HG03565 (cell line): ENCODE measurements at regions not wholly inside any gene's neighbourhood (a gene's known extent, or its start where the extent isn't known, plus 50 kb on each side); places are given as distances from the start of the nearest gene placed in this dataset.

Experiments used
- ATAC-seq: cut with Tn5 transposase; IDR thresholded peaks from one replicate; pipeline ENCODE4 v1.9.1; 2021; ENCODE audit warnings: mild to moderate bottlenecking, moderate library complexity; ENCODE audit not compliant: unreplicated experiment

GRCh38 chr7:153005750-153006435 is 246.3 kb downstream of the ACTR3B start:
- ATAC-seq: no peak

GRCh38 chr7:153006452-153006851 is 246.9 kb downstream of the ACTR3B start:
- no peak for ATAC-seq

DNA sequence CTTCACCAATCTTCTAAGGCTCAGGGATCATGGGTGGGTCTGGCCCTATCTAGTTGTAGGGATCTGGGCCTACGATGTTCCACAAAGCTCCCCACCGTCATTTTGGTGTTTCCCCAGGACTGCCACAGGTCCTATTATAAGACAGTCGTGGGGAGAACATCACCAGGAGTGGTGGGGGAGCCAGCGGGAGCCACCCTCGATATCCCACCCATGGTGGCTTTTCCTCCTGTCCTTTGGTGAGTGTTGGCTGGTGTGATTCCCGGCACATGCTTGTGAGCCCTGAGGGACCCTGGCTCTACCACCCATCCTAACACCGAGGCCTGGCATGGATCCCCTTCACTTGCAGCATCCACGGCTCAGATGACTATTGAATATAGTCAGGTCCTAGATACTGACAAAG is 247.4 kb downstream of the ACTR3B start:
- no peak for ATAC-seq

GRCh38 chr7:153010416-153010815 is 250.9 kb downstream of the ACTR3B start:
- ATAC-seq: no peak

DNA sequence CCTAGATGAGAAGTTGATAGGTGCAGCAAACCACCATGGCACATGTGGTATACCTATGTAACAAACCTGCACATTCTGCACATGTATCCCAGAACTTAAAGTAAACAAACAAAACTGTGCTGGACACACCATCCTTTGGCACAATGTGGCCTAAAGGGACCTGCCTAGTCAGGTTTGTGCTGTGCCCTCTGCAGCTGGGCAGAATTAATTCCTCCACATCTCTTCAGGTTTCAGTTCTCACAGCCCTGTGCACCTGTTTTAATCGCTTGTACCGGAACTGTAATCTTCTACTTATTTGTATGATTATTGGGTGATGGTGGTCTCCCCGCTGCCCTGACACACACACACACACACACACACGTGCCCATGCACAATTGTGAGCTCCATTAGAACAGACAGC is 252.7 kb downstream of the ACTR3B start:
- ATAC-seq: no peak

- ATAC-seq: no peak
Observed at GRCh38 chr7:153017223-153017622, 257.7 kb downstream of the ACTR3B start.

DNA sequence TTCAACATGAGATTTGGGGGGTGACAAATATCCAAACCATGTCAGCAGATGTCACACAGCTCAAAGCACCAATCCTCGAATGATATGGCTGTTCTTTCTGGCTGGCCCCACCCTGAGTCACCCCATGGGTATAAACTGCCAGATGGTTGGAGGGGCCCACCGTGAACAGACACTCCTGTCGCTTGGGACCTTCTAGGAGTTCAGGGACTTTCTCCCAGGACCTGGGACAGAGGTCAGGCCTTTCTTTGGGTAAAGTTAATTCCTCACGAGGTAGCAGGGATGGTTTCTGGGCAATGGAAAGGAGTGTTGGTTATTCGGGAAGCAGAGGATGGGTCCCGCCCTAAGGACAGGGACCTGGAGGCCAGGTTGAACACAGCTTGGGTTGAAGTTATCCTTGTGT is 262.0 kb downstream of the ACTR3B start:
- ATAC-seq: no peak

DNA sequence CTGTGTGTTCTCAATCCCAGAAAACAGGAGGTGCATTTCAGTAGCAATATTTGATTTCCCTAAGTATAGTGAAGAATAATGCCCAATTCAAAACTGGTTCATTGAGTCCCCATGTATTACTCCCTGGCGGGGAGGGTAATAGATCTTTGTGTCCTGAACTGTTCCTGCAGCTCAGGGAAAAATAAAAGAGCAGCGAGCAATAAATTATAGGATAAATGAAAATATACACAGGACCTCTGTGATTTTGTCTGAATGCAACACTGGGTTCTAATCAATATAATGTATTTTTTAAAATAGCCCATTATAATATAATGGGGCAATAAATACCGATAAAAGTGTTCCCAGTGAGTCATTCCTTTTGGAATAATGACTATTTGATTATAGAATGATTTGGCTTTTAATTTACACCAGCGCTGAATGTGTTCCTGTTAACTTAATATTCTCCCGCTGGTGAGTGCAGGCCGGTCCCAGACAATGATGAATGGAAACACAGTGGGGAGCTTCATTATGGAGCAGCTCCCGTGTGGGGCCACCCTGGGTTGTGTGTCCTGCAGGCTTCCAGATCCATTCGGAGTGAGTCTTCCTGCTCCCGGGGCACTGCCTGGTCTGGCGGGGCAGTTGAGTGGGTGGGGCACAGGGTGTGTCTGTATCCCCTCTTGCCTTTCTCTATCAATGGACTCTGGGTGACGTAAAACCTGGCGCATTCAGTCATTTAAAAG is 263.1 kb downstream of the ACTR3B start:
- no peak for ATAC-seq

- ATAC-seq: no peak
Observed at GRCh38 chr7:153023194-153023592, 263.6 kb downstream of the ACTR3B start.

DNA sequence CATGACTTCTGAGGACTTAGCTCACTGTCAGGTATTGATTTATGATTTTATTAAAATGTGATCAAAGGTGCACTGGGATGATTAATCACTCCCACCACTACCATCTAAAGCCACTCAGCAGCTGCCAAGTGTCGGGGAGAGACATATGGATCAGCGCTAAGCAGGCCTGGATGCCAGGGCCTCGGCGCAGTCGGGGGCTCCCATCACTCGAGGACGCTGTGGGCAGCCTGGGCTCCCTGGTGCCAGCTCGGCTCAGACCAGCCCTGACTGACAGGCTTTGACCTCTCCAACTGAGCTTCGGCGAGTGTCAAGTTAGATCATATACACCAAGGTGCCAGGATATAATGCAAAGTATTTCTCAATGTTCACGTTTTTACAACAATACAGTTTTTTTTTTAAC is 267.7 kb downstream of the ACTR3B start:
- ATAC-seq: no peak

GRCh38 chr7:153027904-153028303 is 268.4 kb downstream of the ACTR3B start:
- ATAC-seq: no peak

DNA sequence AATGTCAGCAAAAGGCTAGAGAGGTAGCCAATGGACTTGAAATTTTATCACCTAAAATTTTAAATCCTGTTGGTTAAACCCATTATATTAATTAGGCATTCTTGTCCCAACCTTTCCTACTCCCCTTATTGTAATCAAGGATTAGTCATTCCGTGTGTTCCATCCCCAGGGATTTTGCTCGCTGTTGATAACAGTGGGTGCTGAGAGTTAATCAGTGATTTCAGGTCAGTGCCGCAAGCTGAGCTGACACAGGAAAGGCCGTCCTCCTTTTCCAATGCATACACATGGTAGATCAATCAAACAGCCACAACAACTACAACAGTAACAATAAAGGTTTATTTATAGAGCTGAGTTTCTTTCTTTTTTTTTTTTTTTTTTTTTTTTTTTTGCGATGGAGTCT is 271.4 kb downstream of the ACTR3B start:
- no peak for ATAC-seq

DNA sequence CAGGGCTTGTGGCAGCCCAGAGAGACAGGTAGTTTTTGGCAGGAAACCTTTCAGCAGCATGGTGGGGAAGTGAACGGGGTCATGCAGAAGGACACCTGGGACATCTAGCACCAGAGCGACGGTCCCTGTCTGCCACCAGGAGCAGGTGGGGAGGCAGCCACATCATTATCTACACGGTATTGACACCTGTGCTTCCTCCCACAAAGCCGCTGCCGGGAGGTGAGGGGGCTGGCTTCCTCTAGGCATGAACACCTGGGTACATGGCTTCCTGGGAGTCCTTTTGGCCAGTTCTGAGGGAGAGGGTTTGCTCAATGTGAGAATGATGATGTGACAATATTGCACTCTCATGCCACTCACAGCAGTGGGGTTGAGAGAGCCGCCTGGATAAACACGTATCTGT is 275.2 kb downstream of the ACTR3B start:
- no peak for ATAC-seq

DNA sequence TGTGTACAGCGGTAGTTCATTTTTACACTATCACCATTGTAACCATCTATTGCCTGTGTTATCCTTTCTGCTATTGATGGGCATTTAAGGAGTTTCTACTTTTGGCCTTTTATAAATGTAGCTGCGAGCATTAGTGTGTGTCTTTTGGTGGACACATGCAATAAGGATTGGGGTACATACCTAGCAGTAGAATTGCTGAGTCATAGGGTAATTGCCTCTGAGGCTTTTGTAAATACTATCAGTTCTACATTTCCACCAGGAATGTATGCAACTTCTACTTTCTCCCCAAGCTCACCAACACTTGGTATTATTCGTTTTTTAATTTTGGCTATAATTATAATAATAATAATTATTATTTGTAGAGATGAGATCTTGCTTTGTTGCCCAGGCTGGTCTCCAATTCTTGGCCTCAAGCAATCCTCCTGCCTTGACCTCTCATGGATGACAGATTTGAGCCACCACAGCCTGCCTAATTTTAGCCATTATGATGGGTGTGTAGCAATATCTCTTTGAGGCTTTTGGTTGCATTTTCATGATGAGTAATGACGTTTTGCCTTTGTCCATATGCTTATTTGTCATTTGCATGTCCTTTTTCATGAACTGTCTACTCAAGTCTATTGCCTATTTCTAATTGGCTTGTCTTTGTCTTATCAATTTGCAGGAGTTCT is 277.0 kb downstream of the ACTR3B start:
- no peak for ATAC-seq

DNA sequence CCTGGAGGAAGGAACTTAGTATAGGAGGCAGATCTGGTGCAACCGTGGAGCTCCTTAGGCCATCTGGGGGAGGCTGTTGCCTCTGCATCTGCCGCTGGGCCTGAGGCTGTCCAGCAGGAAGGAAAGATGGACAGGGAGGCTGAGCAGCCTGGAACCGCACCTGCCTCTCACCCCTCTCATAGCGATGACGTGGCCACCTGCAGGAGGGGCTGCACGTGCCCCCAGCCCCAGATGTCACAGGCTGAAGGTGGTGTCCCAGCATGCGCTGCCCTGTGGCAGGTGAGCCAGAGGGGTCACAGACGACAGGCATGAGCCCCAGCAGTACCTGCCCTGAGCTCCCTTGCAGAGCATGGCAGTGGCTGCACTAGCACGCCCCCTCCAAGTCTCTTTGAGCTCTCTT is 283.9 kb downstream of the ACTR3B start:
- no peak for ATAC-seq

DNA sequence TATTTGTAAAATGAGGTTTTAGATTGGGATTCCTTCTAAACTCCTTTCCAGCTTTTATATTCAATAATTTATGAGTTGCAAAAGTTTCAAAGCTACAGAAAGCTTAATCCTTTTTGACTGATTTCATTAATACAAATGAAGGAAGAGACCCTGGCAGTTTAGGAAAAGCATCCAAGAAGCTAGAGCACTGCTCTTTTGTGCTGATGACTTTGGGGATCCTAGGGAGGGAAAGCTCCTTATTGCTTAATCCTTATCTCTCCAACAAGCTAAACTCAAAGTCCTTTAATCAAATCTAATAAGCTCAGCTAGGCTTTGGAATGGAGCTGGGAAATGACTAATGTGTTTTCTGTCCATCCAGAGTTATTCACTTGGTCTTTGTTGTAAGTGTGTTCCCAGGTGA is 285.4 kb downstream of the ACTR3B start:
- ATAC-seq: no peak

DNA sequence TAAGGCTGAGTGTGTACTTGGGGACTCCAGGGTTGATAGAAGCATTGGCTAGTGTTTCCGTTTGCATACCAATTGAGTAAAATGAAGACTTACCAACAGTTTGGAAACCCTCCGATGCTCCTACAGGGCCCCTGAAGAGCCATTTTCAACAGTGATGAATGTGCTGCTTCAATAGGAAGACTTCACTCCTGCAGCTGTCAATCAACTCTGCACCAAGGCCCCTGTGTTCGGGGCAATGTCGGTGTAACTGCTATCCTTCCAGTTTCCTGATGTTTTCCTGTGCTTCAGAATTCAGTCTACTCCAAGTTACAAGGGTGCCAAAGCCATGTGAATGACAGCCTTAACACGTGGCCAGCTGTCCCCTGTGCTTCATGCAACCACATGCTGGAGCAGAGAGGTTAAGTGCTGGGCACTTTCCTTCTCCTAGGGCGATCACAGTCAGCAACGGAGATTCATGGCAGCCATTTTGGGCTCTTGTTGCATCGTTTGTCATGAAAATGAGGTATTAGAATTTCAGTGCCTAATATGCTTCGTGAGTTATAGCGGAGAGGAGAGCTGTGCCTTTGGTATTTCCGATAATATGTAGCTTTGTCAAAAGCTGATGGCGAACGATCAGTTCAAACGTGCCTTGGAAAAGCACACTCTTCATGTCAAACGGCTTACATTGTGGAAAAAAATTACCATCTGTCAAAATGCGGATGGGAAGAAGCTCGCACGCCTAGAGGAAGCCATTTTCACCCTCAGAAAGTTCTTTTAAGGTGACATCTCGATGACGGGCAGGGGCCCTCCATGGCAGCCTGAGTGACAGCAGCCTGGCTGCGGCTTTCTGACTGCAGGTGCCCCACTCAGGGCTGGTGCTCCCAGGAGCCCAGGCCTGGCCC is 287.8 kb downstream of the ACTR3B start:
- no peak for ATAC-seq

DNA sequence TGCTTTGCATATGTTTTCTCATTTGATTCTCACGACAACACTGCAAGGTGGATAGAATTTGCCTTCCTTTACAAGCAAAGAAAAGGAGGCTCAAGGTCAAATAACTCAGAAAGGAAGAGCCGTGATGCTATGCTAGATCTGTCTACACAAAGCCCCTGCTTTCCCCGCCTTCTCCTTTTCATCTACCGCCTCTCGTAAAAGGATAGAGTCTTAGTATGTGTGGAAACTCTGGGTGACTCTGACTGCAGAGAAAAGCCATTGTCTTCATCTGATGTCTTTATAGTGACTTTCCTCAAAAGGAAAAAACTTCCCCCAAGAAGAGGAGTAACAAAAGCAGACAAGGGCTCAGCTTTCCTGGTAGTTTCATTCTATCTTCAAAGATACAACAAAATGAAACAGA is 292.7 kb downstream of the ACTR3B start:
- ATAC-seq: no peak

DNA sequence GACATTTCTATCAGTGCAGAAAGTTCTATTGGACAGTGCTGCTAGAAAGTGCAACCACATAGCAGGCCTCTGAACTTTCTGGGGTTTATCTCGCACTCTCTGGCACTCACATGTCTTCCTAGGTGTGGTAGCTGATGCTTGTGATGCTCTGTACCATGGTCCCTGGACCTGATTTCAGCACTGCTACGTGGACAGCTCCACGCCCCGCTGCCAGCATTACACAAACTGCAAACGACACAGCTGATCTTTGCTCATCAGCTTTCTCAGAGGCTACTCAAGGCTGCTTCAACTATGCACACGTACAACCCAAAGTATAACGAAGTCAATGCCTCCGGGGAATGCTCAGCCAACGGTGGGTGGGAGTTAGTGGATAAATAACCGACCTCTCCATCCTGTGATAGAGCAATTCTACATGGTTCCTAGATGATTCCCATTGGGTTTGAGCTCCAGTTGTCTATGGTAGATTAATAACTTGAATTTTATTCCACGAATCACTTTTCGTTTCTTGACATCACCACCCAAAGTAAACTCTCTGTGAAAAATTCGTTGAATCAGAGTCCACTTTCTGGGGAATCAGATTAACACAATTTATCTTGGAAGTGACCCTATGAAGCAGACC is 302.5 kb downstream of the ACTR3B start:
- no peak for ATAC-seq

GRCh38 chr7:153065051-153065450 is 305.5 kb downstream of the ACTR3B start:
- ATAC-seq: no peak

DNA sequence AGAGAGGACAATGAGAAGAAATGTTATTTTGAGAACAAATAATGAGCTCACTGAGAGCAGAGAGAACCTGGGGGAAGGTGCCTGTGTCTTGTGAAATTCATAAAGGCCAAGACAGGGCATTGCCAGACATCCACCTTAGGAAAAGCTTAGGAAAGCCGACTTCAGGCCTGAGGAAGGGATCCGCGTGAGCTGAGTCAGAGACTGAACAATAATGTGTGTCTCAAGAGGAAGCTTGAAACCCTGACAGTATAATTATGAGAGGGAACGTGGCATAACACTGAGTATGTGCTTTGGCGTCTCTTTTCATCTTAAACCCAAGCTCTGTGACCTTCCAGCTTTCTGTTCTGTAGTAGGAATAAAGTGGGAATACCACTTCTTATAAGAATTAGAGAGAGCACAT is 307.2 kb downstream of the ACTR3B start:
- ATAC-seq: no peak
